HG02981 (cell line): ENCODE measurements at regions not wholly inside any gene's neighbourhood (a gene's known extent, or its start where the extent isn't known, plus 50 kb on each side); places are given as distances from the start of the nearest gene placed in this dataset.
A peak's percentile ranks its signal among the peaks of the same experiment; 100 is the strongest.

Experiments used
- ATAC-seq: cut with Tn5 transposase; IDR thresholded peaks from one replicate; pipeline ENCODE4 v1.9.1; 2021; ENCODE audit warnings: mild to moderate bottlenecking, moderate library complexity; ENCODE audit not compliant: unreplicated experiment

GRCh38 chr1:208570362-208570761 is 326.2 kb upstream of the PLXNA2 start:
- ATAC-seq: no peak

- ATAC-seq: no peak
Measured at GRCh38 chr1:208576425-208576824, 332.2 kb upstream of the PLXNA2 start.

GRCh38 chr1:208577381-208577905 is 333.3 kb upstream of the PLXNA2 start:
- no peak for ATAC-seq

GRCh38 chr1:208581209-208581608 is 337.0 kb upstream of the PLXNA2 start:
- ATAC-seq: no peak

GRCh38 chr1:208581667-208582066 is 337.5 kb upstream of the PLXNA2 start:
- ATAC-seq: no peak

GRCh38 chr1:208584167-208584755 is 340.1 kb upstream of the PLXNA2 start:
- ATAC-seq: no peak

GRCh38 chr1:208587110-208587509 is 342.9 kb upstream of the PLXNA2 start:
- peak; percentile 98 for ATAC-seq

- ATAC-seq: no peak
Measured at GRCh38 chr1:208593306-208594006, 349.3 kb upstream of the PLXNA2 start.

GRCh38 chr1:208595236-208595635 is 351.1 kb upstream of the PLXNA2 start:
- ATAC-seq: no peak

GRCh38 chr1:208595745-208596144 is 351.6 kb upstream of the PLXNA2 start:
- ATAC-seq: no peak

- no peak for ATAC-seq
Measured at GRCh38 chr1:208597571-208597970, 353.4 kb upstream of the PLXNA2 start.

- no peak for ATAC-seq
Measured at GRCh38 chr1:208598021-208598420, 353.8 kb upstream of the PLXNA2 start.

GRCh38 chr1:208599063-208599462 is 354.9 kb upstream of the PLXNA2 start:
- no peak for ATAC-seq

GRCh38 chr1:208600456-208601190 is 356.4 kb upstream of the PLXNA2 start:
- ATAC-seq: no peak

- no peak for ATAC-seq
Measured at GRCh38 chr1:208601561-208601960, 357.4 kb upstream of the PLXNA2 start.

GRCh38 chr1:208603721-208604120 is 359.5 kb upstream of the PLXNA2 start:
- no peak for ATAC-seq

GRCh38 chr1:208604295-208604694 is 360.1 kb upstream of the PLXNA2 start:
- ATAC-seq: peak; percentile 93

GRCh38 chr1:208606959-208607358 is 362.8 kb upstream of the PLXNA2 start:
- ATAC-seq: no peak

GRCh38 chr1:208607616-208608015 is 363.4 kb upstream of the PLXNA2 start:
- ATAC-seq: no peak

- no peak for ATAC-seq
Measured at GRCh38 chr1:208614610-208615009, 370.4 kb upstream of the PLXNA2 start.

- no peak for ATAC-seq
Measured at GRCh38 chr1:208615371-208615770, 371.2 kb upstream of the PLXNA2 start.

GRCh38 chr1:208616776-208617175 is 372.6 kb upstream of the PLXNA2 start:
- ATAC-seq: no peak
